Keratinocyte (primary cell): ENCODE measurements at regions not wholly inside any gene's neighbourhood (a gene's known extent, or its start where the extent isn't known, plus 50 kb on each side); places are given as distances from the start of the nearest gene placed in this dataset.
A peak's percentile ranks its signal among the peaks of the same experiment; 100 is the strongest.

ENCODE experiments used
- DNase-seq: peaks from one replicate; pipeline ENCODE4 v3.0.0-alpha.2; 2011; ENCODE audit warnings: low read depth, missing footprints, low spot score
- FAIRE-seq: peaks from 2 replicates; lab custom pipeline; 2011; peaks lifted over from hg19 to GRCh38; lab: Jason Lieb, UNC
- H2AFZ ChIP-seq: 2 replicates; pipeline ENCODE4 v1.6.0; 2012; ENCODE audit warnings: low read length, control low read depth, inconsistent platforms; ENCODE audit not compliant: control insufficient read depth
- H3K27ac ChIP-seq: 2 replicates; pipeline ENCODE4 v1.5.1; 2011; ENCODE audit warnings: low read length; ENCODE audit not compliant: control insufficient read depth, insufficient read depth
- H3K27me3 ChIP-seq: 3 replicates; pipeline ENCODE4 v1.6.0; 2011; ENCODE audit warnings: low read length; ENCODE audit not compliant: control insufficient read depth, insufficient read depth; ENCODE audit errors: extremely low read depth
- H3K36me3 ChIP-seq, 2 experiments: 2 replicates in 1 of 2; 3 replicates in 1 of 2; pipeline ENCODE4 v1.5.1; 2011; ENCODE audit warnings: low read length in 2 of 2, mild to moderate bottlenecking in 1 of 2; ENCODE audit not compliant: control insufficient read depth in 2 of 2, insufficient read depth in 2 of 2; ENCODE audit errors: extremely low read depth in 1 of 2
- H3K4me1 ChIP-seq: 3 replicates; pipeline ENCODE4 v1.5.1; 2011; ENCODE audit warnings: low read length; ENCODE audit not compliant: control insufficient read depth, insufficient read depth; ENCODE audit errors: extremely low read depth
- H3K4me2 ChIP-seq: 3 replicates; pipeline ENCODE4 v1.6.0; 2011; ENCODE audit warnings: low read depth, low read length; ENCODE audit not compliant: control insufficient read depth, insufficient read depth; ENCODE audit errors: extremely low read depth
- H3K4me3 ChIP-seq, 3 experiments: fragments of 200-600 bp in 1 of 3; sonication (generic) in 1 of 3; 2 replicates in 2 of 3; 3 replicates in 1 of 3; pipeline ENCODE4 v1.5.1; 2011 to 2016; ENCODE audit warnings: low read length in 3 of 3, mild to moderate bottlenecking in 3 of 3, control low read depth in 2 of 3, inconsistent platforms in 1 of 3, low read depth in 1 of 3, mixed read lengths in 1 of 3, mixed run types in 1 of 3, moderate library complexity in 1 of 3; ENCODE audit not compliant: control insufficient read depth in 2 of 3, insufficient read depth in 2 of 3; ENCODE audit errors: extremely low read depth in 1 of 3
- H3K79me2 ChIP-seq: 2 replicates; pipeline ENCODE4 v1.6.0; 2012; ENCODE audit warnings: low read length; ENCODE audit not compliant: control insufficient read depth, insufficient read depth
- H3K9ac ChIP-seq: 3 replicates; pipeline ENCODE4 v1.6.0; 2011; ENCODE audit warnings: low read length; ENCODE audit not compliant: control insufficient read depth, insufficient read depth; ENCODE audit errors: extremely low read depth
- H3K9me1 ChIP-seq: 3 replicates; pipeline ENCODE4 v1.6.0; 2011; ENCODE audit warnings: low read length; ENCODE audit not compliant: control insufficient read depth, insufficient read depth; ENCODE audit errors: extremely low read depth
- H3K9me3 ChIP-seq: 2 replicates; pipeline ENCODE4 v1.5.1; 2012; ENCODE audit warnings: low read depth, low read length; ENCODE audit not compliant: control insufficient read depth
- H4K20me1 ChIP-seq: 3 replicates; pipeline ENCODE4 v1.6.0; 2011; ENCODE audit warnings: low read length; ENCODE audit not compliant: control insufficient read depth, insufficient read depth; ENCODE audit errors: extremely low read depth
- EZH2 ChIP-seq: IDR thresholded peaks from one replicate; pipeline ENCODE4 v1.6.1; 2012; ENCODE audit warnings: inconsistent platforms, mild to moderate bottlenecking, low read length, moderate library complexity
- dilution Hi-C: fragments of 300-500 bp; cut with MboI; formaldehyde crosslinking; loops from one replicate; pipeline ENCODE4 v1.7.0; 2020; ENCODE audit warnings: low sequenced_read_pairs; ENCODE audit not compliant: extremely low pct_ligation_motif_present
- TF ChIP-seq, protein P1 (sequence below), 3 experiments: IDR thresholded peaks in 1 of 3; conservative IDR thresholded peaks in 1 of 3; optimal IDR thresholded peaks in 1 of 3; 2 replicates in 2 of 3; 3 replicates in 1 of 3; pipeline versions ENCODE3 to v1.5.1; 2011; ENCODE audit warnings: low read length in 3 of 3, mild to moderate bottlenecking in 3 of 3, moderate library complexity in 2 of 3, control low read depth in 1 of 3, inconsistent platforms in 1 of 3; ENCODE audit not compliant: insufficient read depth in 2 of 3; ENCODE audit errors: extremely low read depth in 1 of 3

DNA sequence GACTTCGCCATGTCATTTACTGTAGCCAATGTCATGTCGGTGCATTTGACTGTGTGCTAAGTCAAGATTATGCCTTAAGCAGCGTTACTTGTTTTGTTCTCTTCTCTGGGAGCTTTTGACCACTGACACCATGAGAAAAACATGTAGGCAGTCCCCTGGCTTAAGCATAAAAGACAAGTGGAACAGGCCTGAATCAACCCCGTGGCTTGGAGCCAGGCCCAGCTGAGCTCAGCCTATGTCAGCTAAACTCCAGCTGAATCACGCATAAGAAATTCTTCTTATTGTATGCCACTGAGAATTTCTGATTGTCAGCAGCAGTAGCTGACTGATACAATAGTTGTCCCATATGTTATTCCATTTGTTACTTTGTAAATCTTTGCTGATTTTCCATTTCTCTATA lies 261.9 kb downstream of the CBLL2 start:
- Histone ChIP-seq H3K36me3 (no peaks in the 10 kb centered on the region), H3K4me1 (peaks cover 5% of the 10 kb centered on the region), H4K20me1 (no peaks in the 10 kb centered on the region), H3K9me1 (no peaks in the 10 kb centered on the region), H3K79me2 (no peaks in the 10 kb centered on the region), H2AFZ (no peak overlapping the region), H3K4me3 (no peak overlapping the region), H3K9me3 (no peaks in the 10 kb centered on the region), H3K27me3 (no peaks in the 10 kb centered on the region), H3K9ac (no peak overlapping the region), H3K4me2 (no peak overlapping the region), H3K27ac (no peak overlapping the region)
- DNase-seq, result peak; percentile 13
- dilution Hi-C loops, result no loop called here
- TF ChIP-seq EZH2, result no peak
- TF ChIP-seq, protein P1, sequence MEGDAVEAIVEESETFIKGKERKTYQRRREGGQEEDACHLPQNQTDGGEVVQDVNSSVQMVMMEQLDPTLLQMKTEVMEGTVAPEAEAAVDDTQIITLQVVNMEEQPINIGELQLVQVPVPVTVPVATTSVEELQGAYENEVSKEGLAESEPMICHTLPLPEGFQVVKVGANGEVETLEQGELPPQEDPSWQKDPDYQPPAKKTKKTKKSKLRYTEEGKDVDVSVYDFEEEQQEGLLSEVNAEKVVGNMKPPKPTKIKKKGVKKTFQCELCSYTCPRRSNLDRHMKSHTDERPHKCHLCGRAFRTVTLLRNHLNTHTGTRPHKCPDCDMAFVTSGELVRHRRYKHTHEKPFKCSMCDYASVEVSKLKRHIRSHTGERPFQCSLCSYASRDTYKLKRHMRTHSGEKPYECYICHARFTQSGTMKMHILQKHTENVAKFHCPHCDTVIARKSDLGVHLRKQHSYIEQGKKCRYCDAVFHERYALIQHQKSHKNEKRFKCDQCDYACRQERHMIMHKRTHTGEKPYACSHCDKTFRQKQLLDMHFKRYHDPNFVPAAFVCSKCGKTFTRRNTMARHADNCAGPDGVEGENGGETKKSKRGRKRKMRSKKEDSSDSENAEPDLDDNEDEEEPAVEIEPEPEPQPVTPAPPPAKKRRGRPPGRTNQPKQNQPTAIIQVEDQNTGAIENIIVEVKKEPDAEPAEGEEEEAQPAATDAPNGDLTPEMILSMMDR (optimal IDR thresholded peaks at IDR 0.05 in 1 of 3, IDR thresholded peaks at IDR 0.05 in 1 of 3, conservative IDR thresholded peaks at IDR 0.05 in 1 of 3; ENCODE audit: extremely low read depth in 1 of 3, insufficient read depth in 2 of 3, low read length in 3 of 3), result no peak
- peak; percentile 60 for FAIRE-seq

DNA sequence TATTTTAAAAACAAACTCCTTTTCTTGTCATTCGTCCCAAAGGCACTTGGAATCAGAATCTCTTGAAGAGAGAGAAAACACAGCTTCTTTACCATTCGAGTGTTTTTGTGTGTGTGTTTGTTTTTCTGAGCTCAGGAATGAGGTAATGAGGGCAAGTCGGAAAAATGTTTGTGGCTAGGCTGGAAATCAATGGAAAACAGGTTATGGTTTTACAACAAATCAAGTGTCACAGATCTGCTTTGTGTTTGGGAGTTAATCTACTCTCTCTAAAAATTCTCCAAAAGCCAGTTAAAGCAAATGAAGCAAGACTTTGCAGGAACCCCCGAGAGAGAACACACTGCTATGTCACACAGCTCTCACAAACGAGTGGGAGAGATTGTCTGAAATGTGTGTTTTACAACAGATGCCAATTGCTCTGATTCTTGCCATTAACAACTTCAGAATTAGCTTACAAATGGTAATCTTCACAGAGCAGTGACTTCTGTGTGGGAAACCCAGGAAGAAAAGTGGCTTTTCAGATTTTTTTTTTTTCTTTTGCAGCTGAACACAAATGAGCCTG lies 264.1 kb downstream of the CBLL2 start:
- Histone ChIP-seq H3K36me3 (no peaks in the 10 kb centered on the region), H3K27me3 (no peaks in the 10 kb centered on the region), H2AFZ (no peak overlapping the region), H3K4me3 (no peak overlapping the region), H3K9me1 (no peaks in the 10 kb centered on the region), H3K79me2 (no peaks in the 10 kb centered on the region), H3K27ac (no peak overlapping the region), H4K20me1 (no peaks in the 10 kb centered on the region), H3K9me3 (no peaks in the 10 kb centered on the region), H3K9ac (no peak overlapping the region), H3K4me1 (peaks cover 5% of the 10 kb centered on the region), H3K4me2 (no peak overlapping the region)
- FAIRE-seq (no peak), DNase-seq (no peak)
- TF ChIP-seq, protein P1 (optimal IDR thresholded peaks at IDR 0.05 in 1 of 3, IDR thresholded peaks at IDR 0.05 in 1 of 3, conservative IDR thresholded peaks at IDR 0.05 in 1 of 3; ENCODE audit: extremely low read depth in 1 of 3, insufficient read depth in 2 of 3, low read length in 3 of 3), result no peak
- TF ChIP-seq EZH2, result no peak
- dilution Hi-C loops, result no loop called here
